ENCODE measurements at regions not wholly inside any gene's neighbourhood (a gene's known extent, or its start where the extent isn't known, plus 50 kb on each side); places are given as distances from the start of the nearest gene placed in this dataset.
A peak's percentile ranks its signal among the peaks of the same experiment; 100 is the strongest.

DNA sequence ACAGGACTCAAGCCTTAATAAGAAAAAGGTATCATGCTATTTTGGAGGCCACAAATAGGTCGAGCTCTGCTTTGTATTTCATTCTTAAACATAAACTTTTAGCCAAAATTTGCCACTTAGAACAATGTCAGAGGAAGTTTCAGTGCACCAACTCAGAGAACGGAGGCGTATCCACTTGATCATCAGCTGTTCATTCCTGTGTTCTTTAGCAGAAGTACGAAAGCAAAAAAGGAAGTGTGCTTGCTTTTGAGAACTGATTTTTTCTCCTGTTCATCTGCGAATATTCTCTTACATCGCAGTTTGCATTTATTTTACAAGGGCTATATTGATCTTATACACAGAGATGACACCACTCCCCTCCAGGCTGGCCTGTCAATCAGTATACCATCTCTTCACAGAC is 188.6 kb upstream of the SOX5 start:
- DNase-seq (ENCODE audit: low spot score) = no peak

DNA sequence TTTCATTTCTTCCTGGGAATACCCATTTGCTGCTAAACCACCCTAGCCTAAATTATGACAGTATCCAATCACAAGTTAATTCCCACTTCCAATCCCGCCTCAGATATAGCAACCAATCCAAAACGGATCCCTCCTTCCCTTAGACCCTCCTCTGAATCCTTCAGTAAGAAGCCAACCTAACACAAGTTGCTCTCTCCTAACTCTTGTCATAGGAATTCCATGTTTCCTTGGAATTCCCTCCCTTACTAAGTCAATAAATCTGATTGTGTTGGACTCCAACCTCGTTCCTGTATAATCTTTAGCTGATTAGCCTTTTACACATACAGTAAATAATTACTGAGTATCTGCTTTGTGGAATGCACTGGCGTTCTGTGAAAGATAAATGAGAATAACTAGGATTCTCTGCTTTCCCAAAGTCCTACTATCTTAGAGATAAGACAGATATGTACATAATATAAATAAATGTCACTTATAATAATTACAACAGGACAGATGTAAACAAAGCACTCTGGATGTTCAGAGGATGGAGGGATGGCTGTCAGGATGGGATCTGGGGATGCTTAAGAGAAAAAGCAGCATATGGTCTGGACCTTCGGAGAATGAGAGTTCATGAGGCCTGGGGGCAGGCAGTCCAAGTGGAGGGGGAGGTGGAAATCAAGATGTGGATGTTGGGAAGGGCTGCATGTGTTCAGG is 185.8 kb upstream of the SOX5 start:
- DNase-seq (ENCODE audit: low spot score) = no peak

DNA sequence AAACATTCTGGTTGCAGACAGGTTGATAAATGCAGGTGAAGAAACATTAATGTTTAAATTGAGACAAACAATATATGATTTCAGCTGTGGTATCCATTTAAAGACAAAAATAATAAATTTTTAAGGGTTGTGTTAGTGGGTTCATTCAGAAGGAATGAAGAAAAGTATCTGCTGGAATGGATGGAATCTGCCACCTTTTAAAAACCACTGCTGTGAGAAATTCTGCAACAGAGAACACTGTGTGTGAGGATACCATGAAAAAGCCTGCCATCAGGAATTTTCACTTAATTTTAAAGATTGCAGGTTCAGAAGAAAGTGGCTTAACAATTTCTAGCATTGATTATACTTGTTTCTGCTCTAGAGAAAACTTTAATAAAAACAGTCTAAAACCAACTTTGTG is 184.6 kb upstream of the SOX5 start:
- no peak for DNase-seq (ENCODE audit: low spot score)

DNA sequence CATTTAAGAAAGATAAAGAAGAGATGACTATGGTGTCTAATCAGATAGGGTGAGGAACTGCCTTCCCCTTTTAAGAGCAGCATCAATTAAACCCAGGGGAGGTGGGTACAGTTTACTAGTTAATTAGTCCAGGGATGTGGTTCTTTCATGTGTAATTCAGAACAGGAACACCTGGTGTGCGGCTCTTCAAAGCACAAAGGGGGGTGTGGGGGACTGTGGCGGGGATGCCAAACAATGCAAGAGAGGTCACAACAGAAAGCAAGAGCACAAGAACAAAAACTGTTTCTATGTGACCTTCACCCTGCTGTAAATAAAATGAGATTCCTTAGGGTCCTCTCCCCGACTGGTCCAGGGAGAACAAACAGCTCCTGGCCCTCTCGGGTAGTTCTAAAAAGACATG is 183.9 kb upstream of the SOX5 start:
- no peak for DNase-seq (ENCODE audit: low spot score)

DNA sequence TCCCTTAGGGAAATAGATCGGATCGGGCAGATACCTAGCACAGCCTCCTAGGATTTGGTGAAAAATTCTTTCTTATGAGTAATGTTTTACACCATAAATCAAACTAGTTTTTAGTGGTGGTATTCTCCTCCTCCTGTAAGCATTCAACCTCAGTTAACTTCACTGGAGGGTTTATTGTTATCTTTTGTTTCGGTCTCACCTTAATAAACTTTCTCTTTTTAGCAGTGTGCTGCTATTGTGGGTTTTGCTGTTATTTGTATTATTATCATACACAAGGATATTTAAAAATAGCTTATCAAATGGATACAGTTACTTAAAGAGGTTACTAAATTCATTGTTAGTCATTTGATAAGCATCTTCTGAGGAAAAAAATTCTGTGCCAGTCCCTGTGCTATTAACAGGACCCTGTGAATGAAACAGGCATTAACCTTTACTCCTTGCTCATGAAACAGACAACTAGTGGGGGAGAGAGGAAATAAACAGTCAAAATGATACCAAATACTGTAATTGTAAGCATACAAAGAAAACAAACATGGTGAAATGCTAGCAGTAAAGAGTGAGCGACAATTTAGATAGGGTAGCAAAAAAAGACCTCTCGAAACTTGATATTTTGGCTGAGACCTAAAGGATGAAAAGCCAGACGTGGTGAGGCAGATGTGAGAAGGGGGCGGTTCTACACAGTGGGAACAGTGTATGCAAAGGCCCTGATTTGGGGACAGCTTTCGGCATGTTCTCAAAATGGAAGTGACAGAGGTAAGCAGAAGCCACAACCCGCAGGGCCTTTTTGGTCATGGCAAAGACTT is 178.7 kb upstream of the SOX5 start:
- DNase-seq (ENCODE audit: low spot score) = no peak

DNA sequence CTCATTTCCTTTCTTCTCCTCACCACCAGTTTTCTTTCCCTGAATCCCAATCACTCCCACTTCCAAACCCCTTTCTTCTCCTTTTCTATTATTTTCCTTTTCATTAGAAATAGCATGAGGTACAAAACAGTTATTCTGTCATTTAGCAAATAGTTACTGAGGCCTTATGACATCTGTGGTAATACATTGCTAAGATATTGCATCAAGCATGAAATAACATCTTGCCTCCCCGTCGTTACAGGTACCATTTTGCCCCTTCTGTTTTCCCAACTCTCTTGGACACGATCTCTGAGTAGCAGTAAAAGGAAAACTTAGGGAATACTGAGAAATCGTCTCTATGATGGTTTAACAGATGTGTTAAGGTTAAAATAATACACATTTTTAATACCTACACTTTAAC is 175.8 kb upstream of the SOX5 start:
- DNase-seq (ENCODE audit: low spot score) = no peak

DNA sequence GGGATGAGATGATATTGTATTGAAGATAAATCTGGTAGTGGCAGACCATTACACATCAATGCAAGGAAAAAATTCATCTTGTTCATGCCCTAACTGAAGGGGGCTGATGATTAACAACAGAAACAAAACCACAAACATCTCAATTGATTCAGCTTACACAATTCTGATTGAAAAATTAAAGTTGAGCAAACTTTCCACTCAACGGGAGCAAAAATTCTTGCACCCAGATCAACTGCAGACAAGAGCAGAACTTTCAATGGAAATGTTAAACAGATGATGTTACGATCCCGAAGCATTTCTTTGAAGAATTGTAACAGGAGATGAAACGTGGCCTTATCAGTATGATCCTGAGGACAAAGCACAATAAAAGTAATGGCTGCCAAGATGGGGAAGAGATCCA is 172.4 kb upstream of the SOX5 start:
- no peak for DNase-seq (ENCODE audit: low spot score)

DNA sequence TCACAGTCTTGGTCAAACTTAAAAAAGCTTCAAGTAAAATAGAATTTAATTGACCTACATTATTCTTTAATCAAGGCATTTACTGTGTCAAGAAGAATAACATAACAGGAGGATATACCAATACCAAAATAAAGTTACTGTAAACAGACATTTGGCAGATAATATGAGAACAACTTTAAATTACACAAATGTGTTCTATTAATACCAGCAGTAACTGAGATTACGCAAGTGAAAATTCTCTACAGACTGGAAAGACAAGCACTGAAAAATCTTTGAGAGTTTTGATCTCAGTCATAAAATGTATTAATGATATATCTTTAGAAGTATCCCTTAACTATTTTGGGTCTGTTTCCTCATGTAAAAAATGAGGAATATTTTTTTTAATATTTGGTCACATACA is 169.2 kb upstream of the SOX5 start:
- no peak for DNase-seq (ENCODE audit: low spot score)

DNA sequence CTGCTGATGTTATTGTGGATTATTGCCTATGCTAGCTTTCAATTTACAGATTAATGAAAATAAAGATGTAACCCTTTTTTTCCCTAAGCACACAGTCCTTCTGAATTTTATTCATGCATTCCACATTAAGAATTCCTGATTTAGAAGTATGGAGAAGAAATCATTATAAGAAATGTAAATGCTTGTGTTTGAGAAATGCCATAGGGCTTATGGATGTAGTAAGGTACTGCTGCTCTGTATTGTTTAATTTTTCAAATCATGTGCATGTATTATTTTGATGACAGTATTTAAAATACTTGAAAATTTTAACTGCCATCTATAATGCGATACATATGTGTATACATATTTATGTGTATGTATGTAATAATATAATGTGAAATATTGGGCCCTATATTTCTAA is 167.1 kb upstream of the SOX5 start:
- DNase-seq (ENCODE audit: low spot score) = no peak

DNA sequence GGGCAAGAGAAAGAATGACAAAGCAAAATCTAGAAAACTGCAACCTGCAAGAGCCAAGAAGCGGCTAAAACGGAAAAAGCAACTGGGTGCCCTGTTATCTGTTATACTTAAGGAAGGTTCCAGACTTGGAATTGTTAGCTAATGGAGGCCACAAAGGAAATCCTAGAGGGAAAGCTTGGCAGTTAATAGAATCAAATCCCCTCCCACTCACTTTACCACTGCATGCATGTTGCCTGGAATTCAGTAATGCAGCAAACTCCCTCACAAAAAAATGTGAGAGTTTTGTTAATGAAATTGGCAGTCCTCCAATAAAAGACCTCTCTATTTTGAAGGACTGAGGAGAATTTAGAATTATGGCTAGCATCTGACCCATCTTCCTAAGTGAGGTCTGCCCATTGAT is 164.2 kb upstream of the SOX5 start:
- DNase-seq (ENCODE audit: low spot score) = no peak

DNA sequence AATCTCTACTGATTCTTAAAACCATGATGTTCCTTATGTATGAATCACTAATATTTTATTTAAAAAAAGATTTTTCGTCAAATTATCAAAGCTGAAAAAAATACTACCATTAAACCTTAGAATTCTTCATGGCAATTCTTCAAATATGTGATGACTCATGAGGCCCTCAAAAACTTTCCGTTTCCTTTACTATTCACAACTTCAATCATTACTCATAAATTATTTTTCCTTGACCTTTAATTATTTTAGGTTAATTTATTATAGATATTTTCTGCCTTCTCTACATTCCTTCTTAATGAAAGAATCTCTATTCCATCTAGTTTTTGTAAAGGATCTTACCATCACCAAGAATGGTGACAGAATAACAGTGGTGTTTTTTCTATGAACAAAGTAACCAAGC is 162.1 kb upstream of the SOX5 start:
- DNase-seq (ENCODE audit: low spot score) = no peak

DNA sequence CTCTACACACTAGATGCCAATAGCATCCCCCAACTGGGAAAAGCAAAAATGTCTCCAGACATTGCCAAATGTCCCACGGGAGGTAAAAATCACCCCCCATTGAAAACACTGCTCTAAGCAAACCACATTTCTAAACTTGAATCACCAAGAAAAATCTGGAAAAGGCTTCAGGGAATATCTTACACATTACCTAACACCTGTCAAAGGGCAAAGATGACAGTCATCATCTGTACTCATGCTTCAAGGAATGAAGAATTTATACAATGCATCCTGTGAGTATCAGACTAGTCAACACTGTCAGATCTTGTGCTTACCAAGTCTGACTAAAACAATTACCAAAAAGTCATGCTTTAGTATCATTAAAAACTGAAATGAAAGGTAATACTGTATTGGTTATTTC is 161.6 kb upstream of the SOX5 start:
- DNase-seq (ENCODE audit: low spot score) = no peak

DNA sequence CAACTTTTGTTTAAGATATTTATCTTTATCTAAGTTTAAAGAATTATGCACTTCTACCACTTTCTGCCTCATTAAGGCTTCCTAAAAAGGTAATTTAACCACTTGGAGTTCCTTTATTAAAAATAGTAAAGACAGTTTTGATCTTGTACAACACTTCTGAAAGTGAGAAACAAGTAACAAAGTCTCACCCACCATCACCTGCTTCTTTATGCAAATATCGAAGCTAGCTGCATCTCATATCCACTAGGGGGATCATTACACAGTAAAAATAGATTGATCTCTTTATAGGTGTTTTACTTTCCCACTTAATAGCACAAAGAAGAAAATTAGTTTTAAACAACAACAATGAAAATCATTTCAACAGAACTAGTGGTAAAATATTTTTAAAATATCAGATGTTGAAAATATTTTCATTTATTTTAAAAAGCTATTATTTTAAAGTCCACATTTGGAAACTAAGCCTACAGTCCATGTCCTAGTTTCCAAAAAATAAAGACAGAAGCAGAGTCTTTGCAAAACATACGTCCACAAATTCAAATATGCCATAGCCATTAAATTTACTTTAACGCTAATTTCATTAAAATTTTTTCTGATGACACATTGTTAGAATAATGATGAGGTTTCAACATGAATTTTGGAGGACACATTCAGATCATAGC is 160.0 kb upstream of the SOX5 start:
- DNase-seq (ENCODE audit: low spot score) = peak; percentile 1

DNA sequence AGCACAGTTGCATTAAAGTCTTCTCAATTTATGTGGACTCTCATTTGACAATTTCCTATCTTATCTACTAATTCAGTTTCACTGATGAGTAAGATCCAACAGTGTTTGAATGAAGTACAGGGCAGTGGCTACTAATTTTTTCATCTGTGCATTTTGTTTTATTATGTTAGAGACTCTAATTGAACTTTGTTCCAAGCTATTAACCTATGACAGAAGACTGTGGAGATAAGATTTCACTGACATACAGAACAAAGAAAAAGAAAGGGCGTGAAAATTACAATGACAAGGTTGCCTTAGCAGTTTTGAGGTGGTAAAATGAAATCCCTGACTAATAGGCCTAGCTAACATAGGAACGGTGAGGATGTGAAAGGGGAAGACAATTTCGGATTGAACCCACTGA is 153.2 kb upstream of the SOX5 start:
- no peak for DNase-seq (ENCODE audit: low spot score)

DNA sequence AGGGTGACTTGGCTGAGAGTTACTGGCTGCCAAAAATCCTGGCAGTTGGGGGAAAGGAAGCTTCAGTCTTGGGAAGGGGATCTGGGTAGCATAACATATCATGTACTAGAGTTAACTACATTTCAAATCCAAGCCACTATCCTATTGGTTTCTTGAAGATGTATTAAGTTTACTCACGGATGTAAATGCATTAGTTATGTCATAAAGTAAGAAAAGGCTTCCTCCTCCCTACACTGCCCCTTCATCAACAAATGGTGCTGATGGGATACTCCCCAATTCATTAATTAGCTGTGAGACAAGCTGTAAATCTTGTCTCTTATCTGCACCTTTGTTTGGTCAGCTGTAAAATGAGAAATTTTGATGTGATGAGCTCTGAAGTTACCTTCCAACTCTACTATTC is 150.1 kb upstream of the SOX5 start:
- no peak for DNase-seq (ENCODE audit: low spot score)

DNA sequence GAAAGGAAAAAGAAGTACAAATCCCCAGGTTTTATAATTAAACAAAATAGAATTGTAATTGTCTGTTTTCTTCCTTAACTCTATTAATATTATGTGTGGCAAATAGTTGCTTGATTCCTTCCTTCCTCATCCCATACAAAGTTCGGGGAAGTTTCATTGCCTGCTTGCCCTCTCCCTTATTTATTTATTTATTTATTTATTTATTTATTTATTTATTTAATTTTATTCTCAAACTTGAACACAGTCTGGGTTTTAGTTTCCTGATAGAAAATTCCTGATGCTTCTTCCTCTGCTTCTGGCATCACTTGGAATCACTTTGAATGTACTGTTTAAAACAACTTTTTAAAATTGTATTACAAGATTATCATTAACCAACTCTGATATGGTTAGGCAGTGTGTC is 145.8 kb upstream of the SOX5 start:
- no peak for DNase-seq (ENCODE audit: low spot score)

DNA sequence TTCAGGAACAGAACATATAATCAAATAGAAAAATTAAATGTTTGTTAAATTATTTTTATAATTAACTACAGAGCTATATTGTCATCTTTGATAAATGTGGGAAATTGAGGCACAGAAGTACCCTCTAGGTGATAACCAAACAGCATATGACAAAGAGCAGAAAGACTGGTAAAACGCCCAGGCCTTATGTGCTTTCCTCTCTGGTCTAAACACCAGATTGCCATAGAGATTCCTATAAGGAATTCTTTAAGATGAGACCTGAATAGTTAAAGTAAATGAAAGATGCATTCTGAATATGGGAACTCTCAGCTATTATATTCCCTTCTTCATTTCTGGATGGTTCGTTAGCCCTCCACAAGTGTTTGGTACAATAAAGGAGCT is 140.0 kb upstream of the SOX5 start:
- no peak for DNase-seq (ENCODE audit: low spot score)

DNA sequence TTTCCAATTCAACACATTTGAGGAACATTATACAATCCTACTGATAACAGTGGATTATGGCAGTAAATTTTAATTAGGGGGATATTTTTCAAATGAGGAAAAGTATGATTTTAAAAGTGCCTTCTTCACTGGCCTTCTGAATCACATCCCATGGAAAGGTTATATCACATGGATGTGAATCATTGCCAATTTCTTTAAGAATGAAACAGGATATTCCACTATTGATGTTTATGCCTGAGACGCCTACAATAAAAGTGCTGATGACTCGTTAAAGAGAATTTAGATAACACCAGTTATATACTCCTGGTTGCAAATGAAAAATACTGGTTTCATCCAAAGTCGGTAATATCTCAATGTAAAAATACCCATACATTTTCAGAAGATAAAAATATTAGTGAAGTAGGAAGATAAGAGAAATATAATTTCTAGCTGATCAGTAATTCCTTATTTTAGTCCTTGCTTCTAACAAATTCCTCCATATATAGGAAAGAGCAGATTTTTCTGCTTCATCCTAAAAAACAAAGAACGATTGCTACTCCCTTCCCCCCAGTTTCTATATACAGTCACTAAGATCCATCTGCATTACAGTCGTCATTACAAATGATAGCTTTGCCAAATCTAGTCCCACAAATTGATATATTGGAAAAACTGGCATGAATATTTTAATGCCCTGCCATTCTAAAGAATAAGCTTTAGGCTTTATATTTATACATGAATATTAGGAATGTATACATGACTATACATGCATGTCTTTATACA is 139.5 kb upstream of the SOX5 start:
- no peak for DNase-seq (ENCODE audit: low spot score)

DNA sequence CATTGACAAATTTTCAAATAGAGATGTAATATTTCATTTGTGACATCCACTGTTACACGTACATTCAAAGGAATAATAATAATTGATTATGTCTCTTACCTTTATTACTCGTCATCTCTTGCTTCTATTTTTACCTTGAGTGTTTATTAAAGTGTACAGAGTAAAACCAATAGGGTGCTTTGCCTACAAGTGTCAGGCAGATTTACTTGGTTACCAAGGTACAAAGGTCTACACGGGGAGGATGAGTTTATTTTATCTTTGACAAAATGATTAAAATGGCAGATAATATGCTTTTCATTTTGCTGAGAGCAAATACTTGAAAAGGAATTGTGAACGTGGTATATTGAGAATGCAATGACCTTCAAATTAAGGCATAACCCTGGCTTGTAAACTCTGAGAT is 137.8 kb upstream of the SOX5 start:
- DNase-seq (ENCODE audit: low spot score) = no peak

DNA sequence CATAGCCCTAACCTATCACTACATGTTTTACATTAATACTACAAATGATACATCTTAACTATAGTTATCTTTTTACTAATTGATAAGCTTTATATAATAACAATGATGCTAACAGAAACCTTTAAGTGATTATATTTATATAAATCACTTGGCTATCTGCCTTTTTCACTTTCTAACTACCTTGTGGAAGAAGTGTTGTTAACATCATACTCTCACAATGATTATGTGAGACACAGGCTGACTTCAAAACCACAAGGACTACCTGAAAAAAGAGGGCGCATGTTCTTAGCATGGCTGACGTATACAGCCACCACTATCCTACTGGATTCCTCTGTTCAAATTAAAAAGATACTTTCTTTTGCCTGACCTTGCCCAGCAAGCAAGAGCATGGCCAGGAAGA is 135.3 kb upstream of the SOX5 start:
- DNase-seq (ENCODE audit: low spot score) = no peak

DNA sequence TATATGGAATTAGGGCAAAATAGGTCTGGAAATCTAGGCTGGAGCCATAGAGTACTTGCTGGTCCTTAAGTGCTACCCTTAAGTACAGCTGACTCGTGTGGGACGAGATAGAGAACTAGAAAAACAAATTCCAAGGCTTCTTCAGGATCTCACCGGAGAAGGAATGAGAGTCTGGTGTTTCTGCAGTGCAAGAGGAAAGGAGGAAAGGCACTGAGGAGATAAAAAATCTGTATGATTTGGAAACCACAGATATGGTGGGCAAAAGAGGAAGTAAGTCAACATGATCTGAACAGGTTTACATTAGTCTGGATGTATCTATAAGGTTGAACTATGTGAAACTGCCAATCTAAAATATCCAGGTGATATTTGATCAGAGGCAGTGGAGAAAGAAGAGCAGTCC is 134.4 kb upstream of the SOX5 start:
- DNase-seq (ENCODE audit: low spot score) = no peak

DNA sequence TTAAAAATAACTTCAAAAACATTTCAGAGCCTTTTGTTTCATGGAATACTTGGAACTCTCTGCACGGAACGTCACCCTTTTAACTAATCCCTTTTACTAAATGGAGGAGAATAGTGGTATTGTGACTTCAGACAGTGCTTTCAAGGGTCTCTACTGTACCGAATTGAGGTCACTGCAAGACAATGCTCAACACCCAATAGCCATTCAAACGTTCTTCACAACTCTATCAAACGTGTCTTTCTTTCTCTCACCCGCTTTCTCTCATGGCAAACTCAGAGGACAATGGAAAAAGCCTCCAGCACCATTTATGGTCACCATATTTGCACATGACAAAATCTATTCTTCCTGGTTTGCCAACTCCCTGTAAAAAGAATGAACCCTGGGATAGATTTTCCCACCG is 132.1 kb upstream of the SOX5 start:
- DNase-seq (ENCODE audit: low spot score) = no peak

DNA sequence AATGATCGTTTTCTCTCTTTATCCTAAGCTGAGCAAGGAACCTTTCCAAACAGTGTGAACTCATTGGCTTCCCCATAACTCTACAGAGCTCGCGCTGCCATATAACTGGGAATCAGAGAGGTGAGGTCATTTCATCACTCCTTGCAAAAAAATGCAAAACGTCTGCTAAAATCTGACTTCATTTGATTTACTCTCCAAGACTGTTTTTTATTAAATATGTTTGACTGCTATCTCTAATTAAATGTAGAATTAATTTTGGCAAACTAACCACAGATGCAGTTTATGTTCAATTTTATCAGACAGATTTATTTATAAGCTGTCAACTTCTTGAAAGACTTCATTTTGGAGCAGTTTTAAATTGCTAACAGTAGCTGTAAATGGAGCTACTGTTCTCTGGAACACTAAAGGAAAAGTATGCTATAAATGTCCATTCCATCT is 131.6 kb upstream of the SOX5 start:
- DNase-seq (ENCODE audit: low spot score) = no peak

Measured in cerebellar cortex (tissue), 1 donor.